Prostate gland (tissue), 2 donors: ENCODE measurements at regions not wholly inside any gene's neighbourhood (a gene's known extent, or its start where the extent isn't known, plus 50 kb on each side); places are given as distances from the start of the nearest gene placed in this dataset.

Source experiments
- POLR2A ChIP-seq: fragments of 450-650 bp; IDR thresholded peaks from one replicate; pipeline ENCODE4 v1.6.1; 2016; ENCODE audit warnings: antibody characterized with exemption, mild to moderate bottlenecking
- POLR2AphosphoS5 ChIP-seq: sonication (generic); formaldehyde crosslinking; IDR thresholded peaks from one replicate; pipeline ENCODE4 v1.6.1; 2017; ENCODE audit warnings: antibody characterized with exemption
- TF ChIP-seq, protein P1 (sequence below), 4 experiments: fragments of 200-600 bp in 2 of 4; fragments of 450-650 bp in 2 of 4; sonication (generic) in 2 of 4; IDR thresholded peaks; 1 replicate in 3 of 4; 2 replicates in 1 of 4; pipeline ENCODE4 v1.5.1; 2016 to 2019; ENCODE audit warnings: antibody characterized with exemption in 4 of 4, mild to moderate bottlenecking in 2 of 4, moderate library complexity in 2 of 4

DNA sequence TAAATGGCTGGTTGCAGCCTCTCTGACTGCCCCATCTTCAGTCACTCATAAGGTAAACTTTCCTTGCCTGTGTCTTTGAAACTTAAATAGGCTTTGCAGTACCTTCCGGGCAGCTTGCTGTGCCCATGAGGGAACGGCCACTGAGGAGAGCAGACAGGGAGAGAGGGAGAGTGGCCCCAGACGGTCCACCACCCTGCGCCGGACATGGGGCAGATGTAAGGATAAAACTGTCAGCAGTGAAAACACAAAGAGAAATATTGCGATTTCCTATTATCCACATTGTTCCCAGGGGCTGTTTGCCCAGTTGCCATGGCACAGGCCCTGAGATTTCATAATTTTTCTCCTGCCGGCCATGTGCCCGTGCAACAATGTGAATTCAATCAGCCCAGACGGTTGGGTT lies 265.9 kb upstream of the SALL3 start:
- TF ChIP-seq, protein P1, sequence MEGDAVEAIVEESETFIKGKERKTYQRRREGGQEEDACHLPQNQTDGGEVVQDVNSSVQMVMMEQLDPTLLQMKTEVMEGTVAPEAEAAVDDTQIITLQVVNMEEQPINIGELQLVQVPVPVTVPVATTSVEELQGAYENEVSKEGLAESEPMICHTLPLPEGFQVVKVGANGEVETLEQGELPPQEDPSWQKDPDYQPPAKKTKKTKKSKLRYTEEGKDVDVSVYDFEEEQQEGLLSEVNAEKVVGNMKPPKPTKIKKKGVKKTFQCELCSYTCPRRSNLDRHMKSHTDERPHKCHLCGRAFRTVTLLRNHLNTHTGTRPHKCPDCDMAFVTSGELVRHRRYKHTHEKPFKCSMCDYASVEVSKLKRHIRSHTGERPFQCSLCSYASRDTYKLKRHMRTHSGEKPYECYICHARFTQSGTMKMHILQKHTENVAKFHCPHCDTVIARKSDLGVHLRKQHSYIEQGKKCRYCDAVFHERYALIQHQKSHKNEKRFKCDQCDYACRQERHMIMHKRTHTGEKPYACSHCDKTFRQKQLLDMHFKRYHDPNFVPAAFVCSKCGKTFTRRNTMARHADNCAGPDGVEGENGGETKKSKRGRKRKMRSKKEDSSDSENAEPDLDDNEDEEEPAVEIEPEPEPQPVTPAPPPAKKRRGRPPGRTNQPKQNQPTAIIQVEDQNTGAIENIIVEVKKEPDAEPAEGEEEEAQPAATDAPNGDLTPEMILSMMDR (IDR thresholded peaks at IDR 0.05), result no peak
- TF ChIP-seq POLR2A (no peak), POLR2AphosphoS5 (no peak)
